Liver (tissue), 7 donors: ENCODE measurements at regions not wholly inside any gene's neighbourhood (a gene's known extent, or its start where the extent isn't known, plus 50 kb on each side); places are given as distances from the start of the nearest gene placed in this dataset.

Experiments used
- DNase-seq: peaks from one replicate; pipeline ENCODE4 v3.0.0-alpha.2; 2017; ENCODE audit warnings: low spot score
- H3K27ac ChIP-seq, 2 donors: one replicate each; pipeline ENCODE4 v1.7.0; 2013; ENCODE audit warnings: inconsistent platforms in 2 of 2, low read length in 2 of 2, control low read depth in 1 of 2, low read depth in 1 of 2, mild to moderate bottlenecking in 1 of 2
- H3K27me3 ChIP-seq, 4 donors: one replicate each; pipeline versions ENCODE4 v1.6.1 to v1.7.0; 2013; ENCODE audit warnings: low read length in 3 of 4, inconsistent platforms in 1 of 4, mild to moderate bottlenecking in 1 of 4, moderate library complexity in 1 of 4; ENCODE audit not compliant: control insufficient read depth in 4 of 4, insufficient read depth in 4 of 4
- H3K36me3 ChIP-seq, 4 donors: one replicate each; pipeline versions ENCODE4 v1.6.1 to v1.7.0; 2013; ENCODE audit warnings: low read length in 3 of 4, mild to moderate bottlenecking in 3 of 4, low read depth in 1 of 4, moderate library complexity in 1 of 4; ENCODE audit not compliant: control insufficient read depth in 4 of 4, insufficient read depth in 3 of 4
- H3K4me1 ChIP-seq, 4 donors: one replicate each; pipeline versions ENCODE4 v1.6.1 to v1.7.0; 2013; ENCODE audit warnings: low read length in 3 of 4, mild to moderate bottlenecking in 3 of 4, moderate library complexity in 1 of 4; ENCODE audit not compliant: control insufficient read depth in 4 of 4, insufficient read depth in 4 of 4
- H3K4me3 ChIP-seq, 3 donors: one replicate each; pipeline versions ENCODE4 v1.6.1 to v1.7.0; 2013; ENCODE audit warnings: low read length in 3 of 3, control low read depth in 1 of 3, low read depth in 1 of 3, mild to moderate bottlenecking in 1 of 3
- H3K9ac ChIP-seq, 2 donors: one replicate each; pipeline ENCODE4 v1.7.0; 2013; ENCODE audit warnings: low read length in 2 of 2, mild to moderate bottlenecking in 2 of 2, moderate library complexity in 2 of 2, control low read depth in 1 of 2, low read depth in 1 of 2
- H3K9me3 ChIP-seq, 4 donors: one replicate each; pipeline versions ENCODE4 v1.6.1 to v1.7.0; 2013; ENCODE audit warnings: low read length in 3 of 4; ENCODE audit not compliant: control insufficient read depth in 4 of 4
- ATF3 ChIP-seq: IDR thresholded peaks from 2 replicates; pipeline ENCODE4 v1.6.1; 2016; ENCODE audit warnings: antibody characterized with exemption
- EGR1 ChIP-seq, 2 donors: IDR thresholded peaks; 2 replicates each; pipeline ENCODE4 v1.6.1; 2016 to 2018; ENCODE audit warnings: antibody characterized with exemption in 2 of 2, low read depth in 2 of 2
- FOXA1 ChIP-seq: IDR thresholded peaks from 2 replicates; pipeline ENCODE4 v1.6.1; 2016; ENCODE audit warnings: antibody characterized with exemption
- FOXA2 ChIP-seq: IDR thresholded peaks from 2 replicates; pipeline ENCODE4 v1.6.1; 2016; ENCODE audit warnings: antibody characterized with exemption
- GABPA ChIP-seq, 2 donors: IDR thresholded peaks in 1 of 2; conservative IDR thresholded peaks in 1 of 2; 2 replicates each; pipeline ENCODE4 v1.6.1; 2016; ENCODE audit warnings: antibody characterized with exemption in 2 of 2, mild to moderate bottlenecking in 1 of 2, moderate library complexity in 1 of 2
- HNF4A ChIP-seq, 2 donors: conservative IDR thresholded peaks; 2 replicates each; pipeline ENCODE4 v1.6.1; 2016; ENCODE audit warnings: antibody characterized with exemption in 2 of 2, mild to moderate bottlenecking in 2 of 2
- HNF4G ChIP-seq: IDR thresholded peaks from 2 replicates; pipeline ENCODE4 v1.6.1; 2016; ENCODE audit warnings: antibody characterized with exemption
- JUND ChIP-seq, 2 donors: IDR thresholded peaks; 2 replicates each; pipeline ENCODE4 v1.6.1; 2016; ENCODE audit warnings: antibody characterized with exemption in 2 of 2
- MAX ChIP-seq: IDR thresholded peaks from 2 replicates; pipeline ENCODE4 v1.6.1; 2016; ENCODE audit warnings: antibody characterized with exemption
- NR2F2 ChIP-seq: IDR thresholded peaks from 2 replicates; pipeline ENCODE4 v1.6.1; 2016; ENCODE audit warnings: antibody characterized with exemption
- RAD21 ChIP-seq, 2 donors: IDR thresholded peaks; 2 replicates each; pipeline ENCODE4 v1.6.1; 2016; ENCODE audit warnings: antibody characterized with exemption in 2 of 2, mild to moderate bottlenecking in 2 of 2
- REST ChIP-seq: IDR thresholded peaks from 2 replicates; pipeline ENCODE4 v1.6.1; 2016; ENCODE audit warnings: antibody characterized with exemption, mild to moderate bottlenecking
- RXRA ChIP-seq, 2 donors: IDR thresholded peaks; 2 replicates each; pipeline ENCODE4 v1.6.1; 2017 to 2018; ENCODE audit warnings: antibody characterized with exemption in 2 of 2, mild to moderate bottlenecking in 1 of 2
- SP1 ChIP-seq: IDR thresholded peaks from 2 replicates; pipeline ENCODE4 v1.6.1; 2018; ENCODE audit warnings: antibody characterized with exemption, mild to moderate bottlenecking
- TAF1 ChIP-seq: conservative IDR thresholded peaks from 2 replicates; pipeline ENCODE4 v1.6.1; 2016; ENCODE audit warnings: antibody characterized with exemption, mild to moderate bottlenecking
- YY1 ChIP-seq: IDR thresholded peaks from 2 replicates; pipeline ENCODE4 v1.6.1; 2016; ENCODE audit warnings: antibody characterized with exemption, mild to moderate bottlenecking
- ZBTB33 ChIP-seq: IDR thresholded peaks from 2 replicates; pipeline ENCODE4 v1.6.1; 2016; ENCODE audit warnings: antibody characterized with exemption
- WGBS: extraction: QIAGEN DNeasy Blood & Tissue Kit; methylation state at CpG from one replicate; pipeline ENCODE4 v1.1.7; 2013; 5-methylcytosine and 5-hydroxymethylcytosine counted together
- donor health status: healthy.
- donor health status: healthy.
- donor health status: healthy.
- donor health status: healthy.

- H3K4me1 ChIP-seq: peaks cover 8 to 31% (median 25%) of the 10 kb centered on the region in 4 donors
- no peak overlapping the region for H3K9ac ChIP-seq
- WGBS: 97% methylated on average over 4 of the region's 4 CpGs
- H3K9me3 ChIP-seq: no peaks in the 10 kb centered on the region
- no peak overlapping the region for H3K27ac ChIP-seq
- H3K36me3 ChIP-seq: no peaks in the 10 kb centered on the region
- H3K4me3 ChIP-seq: no peak overlapping the region
- DNase-seq: no peak
- TF ChIP-seq ZBTB33 (no peak), NR2F2 (no peak)
- H3K27me3 ChIP-seq: no peaks in the 10 kb centered on the region
Observed at GRCh38 chr12:107518868-107519267, 166.7 kb upstream of the PWP1 start.

- Histone ChIP-seq H3K36me3 (no peaks in the 10 kb centered on the region), H3K9me3 (no peaks in the 10 kb centered on the region), H3K4me1 (peaks cover 10 to 42% (median 34%) of the 10 kb centered on the region in 4 donors), H3K27ac (no peak overlapping the region), H3K27me3 (no peaks in the 10 kb centered on the region), H3K4me3 (no peak overlapping the region), H3K9ac (no peak overlapping the region)
- TF ChIP-seq HNF4G (peak; percentile 20), FOXA2 (peak; percentile 79), ATF3 (no peak), TAF1 (no peak), MAX (peak; percentile 36), HNF4A (conservative IDR thresholded peaks at IDR 0.05) (peak; percentile 40 to 68), RXRA (IDR thresholded peaks at IDR 0.05) (peak; percentile 78), EGR1 (IDR thresholded peaks at IDR 0.05; ENCODE audit: low read depth in 2 of 2) (no peak), YY1 (peak; percentile 70), RAD21 (IDR thresholded peaks at IDR 0.05) (no peak), ZBTB33 (no peak), JUND (IDR thresholded peaks at IDR 0.05) (peak; percentile 53 to 62), GABPA (IDR thresholded peaks at IDR 0.05 in 1 of 2, conservative IDR thresholded peaks at IDR 0.05 in 1 of 2) (no peak), FOXA1 (peak; percentile 87), REST (peak; percentile 45), SP1 (peak; percentile 58)
- whole genome bisulfite sequencing: 61% methylated on average over 19 of the region's 19 CpGs
- no peak for DNase-seq
Observed at GRCh38 chr12:107519906-107520859, 165.4 kb upstream of the PWP1 start.
